A673 (cell line): ENCODE measurements at regions not wholly inside any gene's neighbourhood (a gene's known extent, or its start where the extent isn't known, plus 50 kb on each side); places are given as distances from the start of the nearest gene placed in this dataset.
A peak's percentile ranks its signal among the peaks of the same experiment; 100 is the strongest.

Experiments used
- EZH2 ChIP-seq: fragments of 200-600 bp; sonication (generic); IDR thresholded peaks from 2 replicates; pipeline ENCODE4 v1.6.1; 2017; ENCODE audit warnings: borderline replicate concordance, low read depth, mild to moderate bottlenecking, mixed read lengths, antibody characterized with exemption, low read length; ENCODE audit not compliant: poor library complexity, severe bottlenecking
- TF ChIP-seq, protein P1 (sequence below): fragments of 300-800, 200-600 bp; sonication (generic); conservative IDR thresholded peaks from 2 replicates; pipeline ENCODE4 v1.5.1; 2017; ENCODE audit warnings: low read depth, mild to moderate bottlenecking, antibody characterized with exemption, low read length, moderate library complexity, mixed read lengths

DNA sequence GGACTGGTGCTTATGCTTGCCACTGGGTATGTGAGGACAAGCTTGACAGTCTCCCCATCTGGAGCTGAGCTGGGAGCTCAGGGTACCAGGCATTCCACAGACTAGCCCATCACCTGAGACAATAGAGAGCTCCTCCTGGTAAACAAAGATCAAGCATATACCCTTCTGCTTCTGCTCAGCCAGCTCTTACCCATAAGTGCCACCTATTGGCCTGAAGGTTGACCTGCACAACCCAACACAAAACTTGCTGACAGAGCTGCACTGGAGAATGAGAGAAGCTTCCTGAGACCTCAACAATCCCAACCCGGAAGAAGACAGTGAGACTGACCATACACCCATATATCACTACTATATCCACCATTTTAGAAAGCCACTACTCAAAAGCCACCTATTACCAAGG is 1049.2 kb upstream of the INTU start:
- TF ChIP-seq, protein P1, sequence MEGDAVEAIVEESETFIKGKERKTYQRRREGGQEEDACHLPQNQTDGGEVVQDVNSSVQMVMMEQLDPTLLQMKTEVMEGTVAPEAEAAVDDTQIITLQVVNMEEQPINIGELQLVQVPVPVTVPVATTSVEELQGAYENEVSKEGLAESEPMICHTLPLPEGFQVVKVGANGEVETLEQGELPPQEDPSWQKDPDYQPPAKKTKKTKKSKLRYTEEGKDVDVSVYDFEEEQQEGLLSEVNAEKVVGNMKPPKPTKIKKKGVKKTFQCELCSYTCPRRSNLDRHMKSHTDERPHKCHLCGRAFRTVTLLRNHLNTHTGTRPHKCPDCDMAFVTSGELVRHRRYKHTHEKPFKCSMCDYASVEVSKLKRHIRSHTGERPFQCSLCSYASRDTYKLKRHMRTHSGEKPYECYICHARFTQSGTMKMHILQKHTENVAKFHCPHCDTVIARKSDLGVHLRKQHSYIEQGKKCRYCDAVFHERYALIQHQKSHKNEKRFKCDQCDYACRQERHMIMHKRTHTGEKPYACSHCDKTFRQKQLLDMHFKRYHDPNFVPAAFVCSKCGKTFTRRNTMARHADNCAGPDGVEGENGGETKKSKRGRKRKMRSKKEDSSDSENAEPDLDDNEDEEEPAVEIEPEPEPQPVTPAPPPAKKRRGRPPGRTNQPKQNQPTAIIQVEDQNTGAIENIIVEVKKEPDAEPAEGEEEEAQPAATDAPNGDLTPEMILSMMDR = peak; percentile 47
- TF ChIP-seq EZH2 = no peak
